Stimulated activated CD8-positive, alpha-beta memory T cell treated with anti-CD3 and anti-CD28 coated beads, Interleukin-7, amount 100 ng/mL, for 48 hours (primary cell): ENCODE measurements at regions not wholly inside any gene's neighbourhood (a gene's known extent, or its start where the extent isn't known, plus 50 kb on each side); places are given as distances from the start of the nearest gene placed in this dataset.

Source experiments
- DNase-seq, 2 donors: peaks; one replicate each; pipeline ENCODE4 v3.0.0-alpha.2; 2020; ENCODE audit warnings: low read depth in 1 of 2; ENCODE audit errors: extremely low read depth in 1 of 2

- no peak for DNase-seq
Measured at GRCh38 chr22:48682504-48682903, 1145.2 kb downstream of the BRD1 start.

GRCh38 chr22:48680601-48681000 lies 1147.1 kb downstream of the BRD1 start:
- DNase-seq: no peak

GRCh38 chr22:48679656-48680555 lies 1147.8 kb downstream of the BRD1 start:
- no peak for DNase-seq

GRCh38 chr22:48678171-48679135 lies 1149.2 kb downstream of the BRD1 start:
- no peak for DNase-seq

GRCh38 chr22:48677621-48678020 lies 1150.1 kb downstream of the BRD1 start:
- no peak for DNase-seq

- no peak for DNase-seq
Measured at GRCh38 chr22:48677168-48677520, 1150.5 kb downstream of the BRD1 start.

GRCh38 chr22:48676266-48677167 lies 1151.2 kb downstream of the BRD1 start:
- DNase-seq: no peak

GRCh38 chr22:48675830-48676145 lies 1151.9 kb downstream of the BRD1 start:
- DNase-seq: no peak

- DNase-seq: no peak
Measured at GRCh38 chr22:48675141-48675829, 1152.4 kb downstream of the BRD1 start.

- no peak for DNase-seq
Measured at GRCh38 chr22:48673806-48674500, 1153.7 kb downstream of the BRD1 start.

GRCh38 chr22:48672387-48672786 lies 1155.3 kb downstream of the BRD1 start:
- DNase-seq: no peak

- DNase-seq: no peak
Measured at GRCh38 chr22:48670731-48671130, 1156.9 kb downstream of the BRD1 start.

GRCh38 chr22:48669986-48670716 lies 1157.5 kb downstream of the BRD1 start:
- DNase-seq: no peak

GRCh38 chr22:48669226-48669625 lies 1158.4 kb downstream of the BRD1 start:
- DNase-seq: no peak

GRCh38 chr22:48667289-48667688 lies 1160.4 kb downstream of the BRD1 start:
- no peak for DNase-seq

- no peak for DNase-seq
Measured at GRCh38 chr22:48666620-48667019, 1161.1 kb downstream of the BRD1 start.

- no peak for DNase-seq
Measured at GRCh38 chr22:48665311-48665995, 1162.2 kb downstream of the BRD1 start.

- no peak for DNase-seq
Measured at GRCh38 chr22:48664586-48664985, 1163.1 kb downstream of the BRD1 start.
